HEK293T (cell line): ENCODE measurements at regions not wholly inside any gene's neighbourhood (a gene's known extent, or its start where the extent isn't known, plus 50 kb on each side); places are given as distances from the start of the nearest gene placed in this dataset.

Experiments
- ARNT ChIP-seq: fragments of 450-650 bp; IDR thresholded peaks from 2 replicates; pipeline ENCODE4 v1.6.1; 2017; ENCODE audit warnings: mild to moderate bottlenecking
- BHLHE40 ChIP-seq: fragments of 450-650 bp; IDR thresholded peaks from 2 replicates; pipeline ENCODE4 v1.6.1; 2016; ENCODE audit warnings: mild to moderate bottlenecking, moderate library complexity, borderline replicate concordance
- CTBP1 ChIP-seq: fragments of 450-650 bp; IDR thresholded peaks from 2 replicates; pipeline ENCODE4 v1.6.1; 2016; ENCODE audit warnings: borderline replicate concordance
- ELF4 ChIP-seq: fragments of 450-650 bp; IDR thresholded peaks from 2 replicates; pipeline ENCODE4 v1.6.1; 2017; ENCODE audit warnings: antibody characterized with exemption
- FOXM1 ChIP-seq: fragments of 450-650 bp; IDR thresholded peaks from 2 replicates; pipeline ENCODE4 v1.6.1; 2017; ENCODE audit warnings: mild to moderate bottlenecking, borderline replicate concordance
- HDGF ChIP-seq: fragments of 450-650 bp; IDR thresholded peaks from 2 replicates; pipeline ENCODE4 v1.6.1; 2017; ENCODE audit warnings: antibody characterized with exemption, borderline replicate concordance
- L3MBTL2 ChIP-seq: fragments of 450-650 bp; conservative IDR thresholded peaks from 2 replicates; pipeline ENCODE4 v1.6.1; 2016; ENCODE audit warnings: mild to moderate bottlenecking
- NFRKB ChIP-seq: fragments of 450-650 bp; IDR thresholded peaks from 2 replicates; pipeline ENCODE4 v1.6.1; 2016; ENCODE audit warnings: mild to moderate bottlenecking, moderate library complexity
- PKNOX1 ChIP-seq: fragments of 450-650 bp; IDR thresholded peaks from 2 replicates; pipeline ENCODE4 v1.6.1; 2016
- SP1 ChIP-seq: fragments of 450-650 bp; IDR thresholded peaks from 2 replicates; pipeline ENCODE4 v1.6.1; 2017
- SUZ12 ChIP-seq: fragments of 450-650 bp; IDR thresholded peaks from 2 replicates; pipeline ENCODE4 v1.6.1; 2016; ENCODE audit warnings: mild to moderate bottlenecking
- TARDBP ChIP-seq: fragments of 450-650 bp; IDR thresholded peaks from 2 replicates; pipeline ENCODE4 v1.6.1; 2016

DNA sequence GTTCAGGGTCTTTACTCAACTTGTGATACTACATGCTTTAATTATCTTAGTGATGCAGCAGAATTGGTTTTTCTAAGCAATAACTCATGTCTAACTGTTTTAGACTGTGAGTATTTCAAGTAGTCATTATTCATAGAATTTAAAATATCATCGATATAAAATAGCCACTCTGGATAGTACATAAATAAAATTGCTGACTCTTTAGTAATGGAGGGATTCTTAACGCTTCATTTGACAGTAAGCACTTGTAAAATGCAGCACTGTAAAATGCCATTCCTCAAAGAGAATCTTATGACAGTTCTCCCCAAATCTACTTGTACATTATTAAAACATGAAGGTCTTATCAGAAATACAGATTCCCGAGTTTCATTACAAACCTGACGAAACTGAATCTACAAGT lies 262.8 kb upstream of the LRFN5 start:
- no peak for TF ChIP-seq L3MBTL2
- TF ChIP-seq NFRKB = no peak
- TF ChIP-seq PKNOX1 = no peak
- TF ChIP-seq HDGF = no peak
- TF ChIP-seq SUZ12 = no peak
- TF ChIP-seq SP1 = no peak
- no peak for TF ChIP-seq ARNT
- no peak for TF ChIP-seq ELF4
- TF ChIP-seq BHLHE40 = no peak
- TF ChIP-seq TARDBP = no peak
- no peak for TF ChIP-seq FOXM1
- no peak for TF ChIP-seq CTBP1
